ENCODE measurements at regions not wholly inside any gene's neighbourhood (a gene's known extent, or its start where the extent isn't known, plus 50 kb on each side); places are given as distances from the start of the nearest gene placed in this dataset.

DNA sequence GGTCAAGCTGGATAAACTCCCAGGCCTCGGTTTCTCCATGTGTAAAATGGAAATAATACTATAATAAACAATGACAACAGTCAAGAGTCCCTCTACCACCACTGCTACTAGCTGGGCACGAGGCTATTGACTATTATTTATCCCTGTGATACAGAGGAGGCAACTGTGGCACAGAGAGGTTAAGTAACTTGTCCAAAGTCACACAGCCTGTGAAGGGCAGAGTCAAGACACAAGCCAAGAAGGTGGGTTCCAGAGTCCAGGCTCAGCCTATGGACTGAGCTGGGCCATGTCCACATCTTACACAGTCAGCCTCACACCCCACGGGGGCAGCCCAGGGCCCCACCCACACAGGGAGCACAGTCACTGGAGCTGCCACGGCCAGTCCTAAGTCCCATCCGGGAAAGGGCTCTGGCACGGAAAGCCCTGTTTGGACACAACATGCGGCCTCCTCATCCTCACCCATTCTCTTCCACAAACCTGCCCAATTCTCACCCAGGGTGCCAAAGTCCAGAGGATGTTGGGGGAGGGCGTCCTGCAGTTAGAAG, 384.0 kb downstream of the SHANK2 start:
- Histone ChIP-seq H3K9me3 (ENCODE audit: control insufficient read depth, low read depth, low read length) (no peaks in the 10 kb centered on the region), H3K23me2 (ENCODE audit: insufficient read length, low read depth, low read length, poor library complexity, severe bottlenecking) (no peaks in the 10 kb centered on the region), H4K5ac (ENCODE audit: insufficient read length, low read depth, low read length) (no peak overlapping the region), H2BK15ac (ENCODE audit: low read depth, low read length) (no peak overlapping the region), H2BK5ac (ENCODE audit: insufficient read length, low read length) (no peak overlapping the region), H3K4me1 (ENCODE audit: insufficient read depth, low read length) (peaks cover 3% of the 10 kb centered on the region; the same call in 1 of the 2 replicates), H2BK120ac (ENCODE audit: low read depth, low read length, poor library complexity, severe bottlenecking) (no peak overlapping the region), H2AK5ac (ENCODE audit: insufficient read length, low read length) (no peak overlapping the region), H3K56ac (ENCODE audit: insufficient read length, low read depth, low read length) (no peak overlapping the region), H3K4ac (ENCODE audit: low read depth, low read length) (no peak overlapping the region), H3K79me2 (ENCODE audit: insufficient read depth, low read length) (no peaks in the 10 kb centered on the region), H3K79me1 (ENCODE audit: insufficient read depth, low read depth, low read length, poor library complexity, severe bottlenecking) (no peaks in the 10 kb centered on the region), H3K14ac (ENCODE audit: insufficient read depth, low read length) (no peak overlapping the region), H2BK12ac (ENCODE audit: insufficient read length, low read depth, low read length) (no peak overlapping the region), H3K27ac (ENCODE audit: insufficient read length, low read depth, low read length) (no peak overlapping the region), H3K18ac (ENCODE audit: insufficient read length, low read depth, low read length) (no peak overlapping the region), H4K20me1 (ENCODE audit: control insufficient read depth, insufficient read depth, insufficient read length) (no peaks in the 10 kb centered on the region), H3K9ac (ENCODE audit: extremely low read depth, insufficient read length, low read length) (no peak overlapping the region), H4K8ac (replicated peaks; ENCODE audit: insufficient read length, low read depth, low read length) (no peak overlapping the region), H3K4me2 (ENCODE audit: insufficient read depth, insufficient read length, low read length) (no peak overlapping the region), H3K27me3 (ENCODE audit: insufficient read depth, low read length) (no peaks in the 10 kb centered on the region), H2BK20ac (ENCODE audit: low read depth, low read length, poor library complexity, severe bottlenecking) (no peak overlapping the region), H2AFZ (ENCODE audit: low read length) (no peak overlapping the region), H3T11ph (ENCODE audit: low read length) (no peak overlapping the region), H3K23ac (ENCODE audit: insufficient read length, low read depth, low read length) (no peak overlapping the region), H4K91ac (ENCODE audit: insufficient read length, low read depth, low read length) (no peak overlapping the region)
- WGBS (ENCODE audit: extremely low coverage, insufficient read length, low lambda C conversion rate), result no CpG with 5 or more reads among the region's 8 CpGs
- TF ChIP-seq, protein P1, sequence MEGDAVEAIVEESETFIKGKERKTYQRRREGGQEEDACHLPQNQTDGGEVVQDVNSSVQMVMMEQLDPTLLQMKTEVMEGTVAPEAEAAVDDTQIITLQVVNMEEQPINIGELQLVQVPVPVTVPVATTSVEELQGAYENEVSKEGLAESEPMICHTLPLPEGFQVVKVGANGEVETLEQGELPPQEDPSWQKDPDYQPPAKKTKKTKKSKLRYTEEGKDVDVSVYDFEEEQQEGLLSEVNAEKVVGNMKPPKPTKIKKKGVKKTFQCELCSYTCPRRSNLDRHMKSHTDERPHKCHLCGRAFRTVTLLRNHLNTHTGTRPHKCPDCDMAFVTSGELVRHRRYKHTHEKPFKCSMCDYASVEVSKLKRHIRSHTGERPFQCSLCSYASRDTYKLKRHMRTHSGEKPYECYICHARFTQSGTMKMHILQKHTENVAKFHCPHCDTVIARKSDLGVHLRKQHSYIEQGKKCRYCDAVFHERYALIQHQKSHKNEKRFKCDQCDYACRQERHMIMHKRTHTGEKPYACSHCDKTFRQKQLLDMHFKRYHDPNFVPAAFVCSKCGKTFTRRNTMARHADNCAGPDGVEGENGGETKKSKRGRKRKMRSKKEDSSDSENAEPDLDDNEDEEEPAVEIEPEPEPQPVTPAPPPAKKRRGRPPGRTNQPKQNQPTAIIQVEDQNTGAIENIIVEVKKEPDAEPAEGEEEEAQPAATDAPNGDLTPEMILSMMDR (conservative IDR thresholded peaks at IDR 0.05), result no peak
- H3K4me1 Mint-ChIP-seq, result peaks cover 22 to 33% of the 10 kb centered on the region in 2 experiments
- no peak overlapping the region for H3K27ac Mint-ChIP-seq
- DNase-seq, result no peak
- H3K27me3 Mint-ChIP-seq (ENCODE audit: low read depth), result peaks cover 3% of the 10 kb centered on the region; the same call in 1 of the 2 replicates
- H3K4me3 Mint-ChIP-seq, result no peak overlapping the region
- no peaks in the 10 kb centered on the region; a peak in 1 of 7 replicates for H3K36me3 Mint-ChIP-seq (ENCODE audit: insufficient read depth in 1 of 3, low read depth in 3 of 3)
- H3K9me3 Mint-ChIP-seq, result no peaks in the 10 kb centered on the region
